DMS53 treated with DMSO at 0.1 percent for 48 hours (cell line): ENCODE measurements at regions not wholly inside any gene's neighbourhood (a gene's known extent, or its start where the extent isn't known, plus 50 kb on each side); places are given as distances from the start of the nearest gene placed in this dataset.

Experiments
- DNase-seq: peaks from one replicate; lab custom pipeline; 2025; ENCODE audit not compliant: unreplicated experiment; lab: John Stamatoyannopoulos, UW

- no peak for DNase-seq
Observed at GRCh38 chr16:13856811-13857511, 63.0 kb upstream of the ERCC4 start.

- DNase-seq: no peak
Observed at GRCh38 chr16:13858873-13859580, 60.9 kb upstream of the ERCC4 start.

GRCh38 chr16:13863075-13863765 is 56.7 kb upstream of the ERCC4 start:
- no peak for DNase-seq

GRCh38 chr16:13864689-13865088 is 55.3 kb upstream of the ERCC4 start:
- DNase-seq: no peak

GRCh38 chr16:13866073-13866472 is 53.9 kb upstream of the ERCC4 start:
- DNase-seq: peak; percentile 43
